Type B pancreatic cell (in vitro differentiated cells): ENCODE measurements at regions not wholly inside any gene's neighbourhood (a gene's known extent, or its start where the extent isn't known, plus 50 kb on each side); places are given as distances from the start of the nearest gene placed in this dataset.

Source experiments
- DNase-seq: peaks from one replicate; pipeline ENCODE4 v3.0.0; 2021; ENCODE audit warnings: mixed read lengths; ENCODE audit not compliant: unreplicated experiment; ENCODE audit errors: extremely low spot score
- H3K27ac Mint-ChIP-seq: 2 replicates; pipeline ENCODE4 v1.8.0; 2021; ENCODE audit warnings: mild to moderate bottlenecking, mixed read lengths
- H3K27me3 Mint-ChIP-seq: 2 replicates; pipeline ENCODE4 v1.8.0; 2021; ENCODE audit warnings: mixed read lengths
- H3K36me3 Mint-ChIP-seq: 2 replicates; pipeline ENCODE4 v1.8.0; 2021; ENCODE audit warnings: mixed read lengths
- H3K4me1 Mint-ChIP-seq: one replicate; pipeline ENCODE4 v1.8.0; 2021; ENCODE audit warnings: mixed read lengths; ENCODE audit not compliant: unreplicated experiment
- H3K4me3 Mint-ChIP-seq: 2 replicates; pipeline ENCODE4 v1.8.0; 2021; ENCODE audit warnings: mild to moderate bottlenecking, mixed read lengths
- H3K9me3 Mint-ChIP-seq: 2 replicates; pipeline ENCODE4 v1.8.0; 2021; ENCODE audit warnings: mixed read lengths
- CTCF ChIP-seq: fragments of 200-600 bp; sonication (generic); conservative IDR thresholded peaks from 2 replicates; pipeline ENCODE4 v1.5.0; 2021; ENCODE audit warnings: antibody characterized with exemption, mild to moderate bottlenecking

GRCh38 chr4:83932750-83933391 lies 397.0 kb downstream of the GPAT3 start:
- Mint-ChIP-seq H3K9me3 (no peaks in the 10 kb centered on the region), H3K27ac (no peak overlapping the region), H3K4me1 (peaks cover 18% of the 10 kb centered on the region), H3K36me3 (no peaks in the 10 kb centered on the region), H3K4me3 (no peak overlapping the region), H3K27me3 (no peaks in the 10 kb centered on the region)
- no peak for TF ChIP-seq CTCF
- no peak for DNase-seq

- Mint-ChIP-seq H3K27me3 (no peaks in the 10 kb centered on the region), H3K4me1 (peaks cover 18% of the 10 kb centered on the region), H3K9me3 (no peaks in the 10 kb centered on the region), H3K4me3 (no peak overlapping the region), H3K27ac (no peak overlapping the region), H3K36me3 (no peaks in the 10 kb centered on the region)
- no peak for TF ChIP-seq CTCF
- DNase-seq: no peak
Measured at GRCh38 chr4:83931659-83932438, 395.9 kb downstream of the GPAT3 start.

- no peak for DNase-seq
- H3K9me3 Mint-ChIP-seq: no peaks in the 10 kb centered on the region
Measured at GRCh38 chr4:83929550-83929949, 393.6 kb downstream of the GPAT3 start.

GRCh38 chr4:83926950-83927349 lies 391.0 kb downstream of the GPAT3 start:
- Mint-ChIP-seq H3K27me3 (no peaks in the 10 kb centered on the region), H3K4me1 (peaks cover 11% of the 10 kb centered on the region), H3K36me3 (no peaks in the 10 kb centered on the region), H3K4me3 (no peak overlapping the region), H3K9me3 (no peaks in the 10 kb centered on the region), H3K27ac (no peak overlapping the region)
- no peak for DNase-seq
- no peak for TF ChIP-seq CTCF

More at GRCh38 chr4:83929550-83929949, 393.6 kb downstream of the GPAT3 start:
- TF ChIP-seq CTCF: no peak
- no peaks in the 10 kb centered on the region for H3K27me3 Mint-ChIP-seq
- no peaks in the 10 kb centered on the region for H3K36me3 Mint-ChIP-seq
- no peak overlapping the region for H3K4me3 Mint-ChIP-seq
- H3K4me1 Mint-ChIP-seq: peaks cover 18% of the 10 kb centered on the region
- H3K27ac Mint-ChIP-seq: no peak overlapping the region

GRCh38 chr4:83923341-83923740 lies 387.4 kb downstream of the GPAT3 start:
- no peaks in the 10 kb centered on the region for H3K36me3 Mint-ChIP-seq
- H3K9me3 Mint-ChIP-seq: peaks cover 6% of the 10 kb centered on the region
- TF ChIP-seq CTCF: no peak
- H3K27ac Mint-ChIP-seq: no peak overlapping the region
- no peak overlapping the region for H3K4me3 Mint-ChIP-seq
- no peaks in the 10 kb centered on the region for H3K4me1 Mint-ChIP-seq
- no peak for DNase-seq
- no peaks in the 10 kb centered on the region for H3K27me3 Mint-ChIP-seq
